ENCODE measurements at regions not wholly inside any gene's neighbourhood (a gene's known extent, or its start where the extent isn't known, plus 50 kb on each side); places are given as distances from the start of the nearest gene placed in this dataset.
"Not testable (repeated sequence)": the region's sequence is repeated elsewhere in the genome, so short reads cannot be mapped to it uniquely, and the experiment has no call there.

- no peaks in the 10 kb centered on the region for H3K9me3 ChIP-seq
- intact Hi-C loops (cut with DNase I), result no loop called here
- H3K4me1 ChIP-seq, result no peaks in the 10 kb centered on the region
- no peak for TF ChIP-seq EP300 (IDR thresholded peaks at IDR 0.05)
- TF ChIP-seq, protein P1, sequence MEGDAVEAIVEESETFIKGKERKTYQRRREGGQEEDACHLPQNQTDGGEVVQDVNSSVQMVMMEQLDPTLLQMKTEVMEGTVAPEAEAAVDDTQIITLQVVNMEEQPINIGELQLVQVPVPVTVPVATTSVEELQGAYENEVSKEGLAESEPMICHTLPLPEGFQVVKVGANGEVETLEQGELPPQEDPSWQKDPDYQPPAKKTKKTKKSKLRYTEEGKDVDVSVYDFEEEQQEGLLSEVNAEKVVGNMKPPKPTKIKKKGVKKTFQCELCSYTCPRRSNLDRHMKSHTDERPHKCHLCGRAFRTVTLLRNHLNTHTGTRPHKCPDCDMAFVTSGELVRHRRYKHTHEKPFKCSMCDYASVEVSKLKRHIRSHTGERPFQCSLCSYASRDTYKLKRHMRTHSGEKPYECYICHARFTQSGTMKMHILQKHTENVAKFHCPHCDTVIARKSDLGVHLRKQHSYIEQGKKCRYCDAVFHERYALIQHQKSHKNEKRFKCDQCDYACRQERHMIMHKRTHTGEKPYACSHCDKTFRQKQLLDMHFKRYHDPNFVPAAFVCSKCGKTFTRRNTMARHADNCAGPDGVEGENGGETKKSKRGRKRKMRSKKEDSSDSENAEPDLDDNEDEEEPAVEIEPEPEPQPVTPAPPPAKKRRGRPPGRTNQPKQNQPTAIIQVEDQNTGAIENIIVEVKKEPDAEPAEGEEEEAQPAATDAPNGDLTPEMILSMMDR (IDR thresholded peaks at IDR 0.05), result no peak
- TF ChIP-seq POLR2AphosphoS5 (IDR thresholded peaks at IDR 0.05), result no peak
- TF ChIP-seq POLR2A (IDR thresholded peaks at IDR 0.05; ENCODE audit: low read depth), result no peak
- H3K36me3 ChIP-seq, result no peaks in the 10 kb centered on the region
- H3K27me3 ChIP-seq, result no peaks in the 10 kb centered on the region
- no peak overlapping the region for H3K4me3 ChIP-seq
- H3K27ac ChIP-seq (replicated peaks in 1 of 4), result no peak overlapping the region
- WGBS, result 68% methylated on average over 2 of the region's 2 CpGs
- DNase-seq (ENCODE audit: extremely low spot score), result no peak
These were observed 405.4 kb upstream of the TECRL start for GRCh38 chr4:64814616-64815015.

- intact Hi-C loops (cut with DNase I), result no loop called here
- Histone ChIP-seq H3K9me3 (peaks cover 0 to 6% (median 2%) of the 10 kb centered on the region in 4 donors), H3K27ac (replicated peaks in 1 of 4) (no peak overlapping the region), H3K36me3 (no peaks in the 10 kb centered on the region), H3K27me3 (no peaks in the 10 kb centered on the region), H3K4me3 (no peak overlapping the region), H3K4me1 (no peaks in the 10 kb centered on the region)
- DNase-seq (ENCODE audit: extremely low spot score), result no peak
- WGBS, result 46% methylated on average over 2 of the region's 2 CpGs
- no peak for TF ChIP-seq EP300 (IDR thresholded peaks at IDR 0.05)
- TF ChIP-seq, protein P1 (IDR thresholded peaks at IDR 0.05), result no peak
- no peak for TF ChIP-seq POLR2A (IDR thresholded peaks at IDR 0.05; ENCODE audit: low read depth)
- TF ChIP-seq POLR2AphosphoS5 (IDR thresholded peaks at IDR 0.05), result no peak
These were observed 398.6 kb upstream of the TECRL start for GRCh38 chr4:64807821-64808220.

GRCh38 chr4:64799751-64800150 lies 390.5 kb upstream of the TECRL start:
- H3K9me3 ChIP-seq, result peaks cover 0 to 6% (median 2%) of the 10 kb centered on the region in 4 donors
- WGBS, result 70% methylated on average over 2 of the region's 7 CpGs
- no peak for DNase-seq (ENCODE audit: extremely low spot score)
- H3K4me3 ChIP-seq, result no peak overlapping the region
- no peaks in the 10 kb centered on the region for H3K4me1 ChIP-seq
- no peak for TF ChIP-seq EP300 (IDR thresholded peaks at IDR 0.05)
- TF ChIP-seq POLR2AphosphoS5 (IDR thresholded peaks at IDR 0.05), result no peak
- TF ChIP-seq POLR2A (IDR thresholded peaks at IDR 0.05; ENCODE audit: low read depth), result no peak
- TF ChIP-seq, protein P1 (IDR thresholded peaks at IDR 0.05), result no peak
- H3K36me3 ChIP-seq, result no peaks in the 10 kb centered on the region
- H3K27ac ChIP-seq (replicated peaks in 1 of 4), result no peak overlapping the region
- H3K27me3 ChIP-seq, result no peaks in the 10 kb centered on the region
- intact Hi-C loops (cut with DNase I), result no loop called here

- H3K9me3 ChIP-seq; intact Hi-C loops (cut with DNase I); DNase-seq (ENCODE audit: extremely low spot score); H3K4me3 ChIP-seq; H3K27ac ChIP-seq (replicated peaks in 1 of 4); H3K36me3 ChIP-seq; H3K4me1 ChIP-seq; H3K27me3 ChIP-seq: not testable (repeated sequence)
- WGBS, result 92% methylated on average over 4 of the region's 4 CpGs
These were observed 389.6 kb upstream of the TECRL start for GRCh38 chr4:64798828-64799227.

- intact Hi-C loops (cut with DNase I), result no loop called here
- Histone ChIP-seq H3K27ac (replicated peaks in 1 of 4) (no peak overlapping the region), H3K9me3 (no peaks in the 10 kb centered on the region), H3K36me3 (no peaks in the 10 kb centered on the region), H3K4me1 (no peaks in the 10 kb centered on the region), H3K4me3 (no peak overlapping the region), H3K27me3 (no peaks in the 10 kb centered on the region)
- TF ChIP-seq, protein P1 (IDR thresholded peaks at IDR 0.05), result no peak
- TF ChIP-seq POLR2A (IDR thresholded peaks at IDR 0.05; ENCODE audit: low read depth), result no peak
- TF ChIP-seq POLR2AphosphoS5 (IDR thresholded peaks at IDR 0.05), result no peak
- no peak for TF ChIP-seq EP300 (IDR thresholded peaks at IDR 0.05)
- 75% methylated on average over 2 of the region's 2 CpGs for WGBS
- no peak for DNase-seq (ENCODE audit: extremely low spot score)
These were observed 387.3 kb upstream of the TECRL start for GRCh38 chr4:64796581-64796980.
